ENCODE measurements at regions not wholly inside any gene's neighbourhood (a gene's known extent, or its start where the extent isn't known, plus 50 kb on each side); places are given as distances from the start of the nearest gene placed in this dataset.

GRCh38 chr6:95517568-95517967 lies 59.8 kb upstream of the MANEA start:
- Histone ChIP-seq H3K4me3 (ENCODE audit: extremely low read depth in 1 of 4, insufficient read depth in 2 of 4, low read depth in 3 of 4, low read length in 4 of 4) (no peak overlapping the region), H3K56ac (replicated peaks; ENCODE audit: insufficient read length, low read depth, low read length) (no peak overlapping the region), H2BK20ac (ENCODE audit: low read length) (0 out of 2 replicates have a peak overlapping the region, but pooled peaks have one; percentile 51), H4K8ac (ENCODE audit: extremely low read depth, insufficient read depth, low read length) (no peak overlapping the region), H2BK120ac (replicated peaks; ENCODE audit: low read depth, low read length) (peak overlapping the region; percentile 28), H3K23ac (ENCODE audit: insufficient read length) (no peak overlapping the region), H3K9me3 (ENCODE audit: insufficient read depth in 2 of 2, low read depth in 1 of 2, low read length in 1 of 2) (no peaks in the 10 kb centered on the region), H2AK5ac (ENCODE audit: low read depth, low read length) (no peak overlapping the region), H3K27ac (ENCODE audit: low read depth, low read length) (no peak overlapping the region), H3K4ac (replicated peaks; ENCODE audit: insufficient read length, low read depth, low read length) (no peak overlapping the region), H4K91ac (replicated peaks; ENCODE audit: insufficient read length, low read length) (no peak overlapping the region), H2BK12ac (ENCODE audit: low read depth, low read length) (no peak overlapping the region), H4K20me1 (replicated peaks in 1 of 2; ENCODE audit: control insufficient read depth in 1 of 2, insufficient read depth in 2 of 2, low read length in 2 of 2) (no peaks in the 10 kb centered on the region), H3K36me3 (ENCODE audit: control insufficient read depth in 2 of 4, insufficient read depth in 4 of 4, low read length in 3 of 4) (no peaks in the 10 kb centered on the region; a peak in 1 of 8 replicates), H4K5ac (ENCODE audit: insufficient read length, low read depth, low read length) (no peak overlapping the region), H3K4me2 (ENCODE audit: insufficient read depth in 1 of 2, low read depth in 2 of 2, low read length in 2 of 2) (no peak overlapping the region), H3K23me2 (ENCODE audit: low read depth, low read length) (no peaks in the 10 kb centered on the region), H3K18ac (ENCODE audit: extremely low read depth, low read length) (no peak overlapping the region), H3K79me2 (ENCODE audit: control insufficient read depth in 1 of 2, insufficient read depth in 2 of 2, low read length in 2 of 2) (no peaks in the 10 kb centered on the region), H2BK5ac (ENCODE audit: low read depth, low read length) (no peak overlapping the region), H2BK15ac (ENCODE audit: low read length) (no peak overlapping the region), H3K79me1 (ENCODE audit: low read depth, low read length) (no peaks in the 10 kb centered on the region), H2AFZ (ENCODE audit: low read length) (no peak overlapping the region), H3K27me3 (replicated peaks in 1 of 4; ENCODE audit: control insufficient read depth in 3 of 4, extremely low read depth in 1 of 4, insufficient read depth in 3 of 4, low read length in 3 of 4) (no peaks in the 10 kb centered on the region), H3K4me1 (replicated peaks in 1 of 4; ENCODE audit: control insufficient read depth in 3 of 4, insufficient read depth in 4 of 4, low read length in 3 of 4) (peaks cover 0 to 7% (median 2%) of the 10 kb centered on the region in 4 experiments; a peak in 2 of 7 replicates), H3K9ac (replicated peaks in 1 of 4; ENCODE audit: extremely low read depth in 1 of 4, low read depth in 3 of 4, low read length in 3 of 4) (no peak overlapping the region), H3K14ac (ENCODE audit: insufficient read length) (no peak overlapping the region)
- FAIRE-seq (no peak), DNase-seq (ENCODE audit: low read depth in 1 of 2, low spot score in 2 of 2) (no peak)
- WGBS, 2 experiments (ENCODE audit: extremely low coverage in 1 of 2, insufficient coverage in 1 of 2, insufficient read length in 1 of 2, insufficient replicate concordance in 2 of 2, low coverage in 1 of 2, low lambda C conversion rate in 2 of 2, missing lambda C conversion rate in 1 of 2), result 88% methylated on average over 3 of the region's 3 CpGs; no CpG with 5 or more reads in 1 of the 2 experiments
- CTCF ChIA-PET (ENCODE audit: partially characterized antibody), result no interaction called here
- POLR2A ChIA-PET (ENCODE audit: partially characterized antibody), result no interaction called here
- no peak for TF ChIP-seq CBX5 (IDR thresholded peaks at IDR 0.05; ENCODE audit: low read depth, low read length)
- TF ChIP-seq TBP (IDR thresholded peaks at IDR 0.05; ENCODE audit: low read depth, low read length), result no peak
- no peak for TF ChIP-seq RAD21 (IDR thresholded peaks at IDR 0.05 in 1 of 2, conservative IDR thresholded peaks at IDR 0.05 in 1 of 2; ENCODE audit: low read depth in 2 of 2, low read length in 2 of 2)
- no peak for TF ChIP-seq CHD1 (IDR thresholded peaks at IDR 0.05; ENCODE audit: low read depth, low read length)
- TF ChIP-seq EGR1 (IDR thresholded peaks at IDR 0.05; ENCODE audit: borderline replicate concordance, low read depth, low read length), result no peak
- TF ChIP-seq, protein P1, sequence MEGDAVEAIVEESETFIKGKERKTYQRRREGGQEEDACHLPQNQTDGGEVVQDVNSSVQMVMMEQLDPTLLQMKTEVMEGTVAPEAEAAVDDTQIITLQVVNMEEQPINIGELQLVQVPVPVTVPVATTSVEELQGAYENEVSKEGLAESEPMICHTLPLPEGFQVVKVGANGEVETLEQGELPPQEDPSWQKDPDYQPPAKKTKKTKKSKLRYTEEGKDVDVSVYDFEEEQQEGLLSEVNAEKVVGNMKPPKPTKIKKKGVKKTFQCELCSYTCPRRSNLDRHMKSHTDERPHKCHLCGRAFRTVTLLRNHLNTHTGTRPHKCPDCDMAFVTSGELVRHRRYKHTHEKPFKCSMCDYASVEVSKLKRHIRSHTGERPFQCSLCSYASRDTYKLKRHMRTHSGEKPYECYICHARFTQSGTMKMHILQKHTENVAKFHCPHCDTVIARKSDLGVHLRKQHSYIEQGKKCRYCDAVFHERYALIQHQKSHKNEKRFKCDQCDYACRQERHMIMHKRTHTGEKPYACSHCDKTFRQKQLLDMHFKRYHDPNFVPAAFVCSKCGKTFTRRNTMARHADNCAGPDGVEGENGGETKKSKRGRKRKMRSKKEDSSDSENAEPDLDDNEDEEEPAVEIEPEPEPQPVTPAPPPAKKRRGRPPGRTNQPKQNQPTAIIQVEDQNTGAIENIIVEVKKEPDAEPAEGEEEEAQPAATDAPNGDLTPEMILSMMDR (IDR thresholded peaks at IDR 0.05; ENCODE audit: control extremely low read depth in 1 of 3, insufficient read depth in 1 of 3, low read depth in 1 of 3, low read length in 3 of 3), result no peak
- TF ChIP-seq POLR2A (IDR thresholded peaks at IDR 0.05; ENCODE audit: control extremely low read depth in 1 of 2, low read depth in 2 of 2, low read length in 2 of 2), result no peak
- no peak for TF ChIP-seq RXRA (IDR thresholded peaks at IDR 0.05; ENCODE audit: insufficient read depth, low read depth, low read length)
- TF ChIP-seq TEAD4 (IDR thresholded peaks at IDR 0.05; ENCODE audit: low read depth, low read length), result no peak
- TF ChIP-seq NANOG (IDR thresholded peaks at IDR 0.05; ENCODE audit: insufficient read depth, low read depth, low read length, poor library complexity, severe bottlenecking), result no peak
- TF ChIP-seq JUND (IDR thresholded peaks at IDR 0.05; ENCODE audit: low read length), result no peak
- TF ChIP-seq, protein P2, sequence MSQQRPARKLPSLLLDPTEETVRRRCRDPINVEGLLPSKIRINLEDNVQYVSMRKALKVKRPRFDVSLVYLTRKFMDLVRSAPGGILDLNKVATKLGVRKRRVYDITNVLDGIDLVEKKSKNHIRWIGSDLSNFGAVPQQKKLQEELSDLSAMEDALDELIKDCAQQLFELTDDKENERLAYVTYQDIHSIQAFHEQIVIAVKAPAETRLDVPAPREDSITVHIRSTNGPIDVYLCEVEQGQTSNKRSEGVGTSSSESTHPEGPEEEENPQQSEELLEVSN (IDR thresholded peaks at IDR 0.05), result no peak
